Calu3 (cell line): ENCODE measurements at regions not wholly inside any gene's neighbourhood (a gene's known extent, or its start where the extent isn't known, plus 50 kb on each side); places are given as distances from the start of the nearest gene placed in this dataset.
A peak's percentile ranks its signal among the peaks of the same experiment; 100 is the strongest.

Source experiments
- BruUV-seq: library from RNA; stranded (reverse); fragments of 400-500 nt; replicated peaks from 2 replicates; lab custom pipeline; 2021; lab: Mats Ljungman, UMichigan
- CTCF ChIA-PET: fragments of 300-600 bp; sonication (Branson Sonifier 250); formaldehyde crosslinking; loops from one replicate; lab custom pipeline; 2022; ENCODE audit warnings: antibody characterized with exemption; lab: Charles Lee
- DNase-seq: peaks from one replicate; pipeline ENCODE4 v3.0.0; 2022
- H3K27ac Mint-ChIP-seq: one replicate; pipeline ENCODE4 v1.8.0; 2022; ENCODE audit warnings: mixed read lengths; ENCODE audit not compliant: unreplicated experiment
- H3K27me3 Mint-ChIP-seq: one replicate; pipeline ENCODE4 v1.8.0; 2022; ENCODE audit warnings: mixed read lengths; ENCODE audit not compliant: unreplicated experiment
- H3K36me3 Mint-ChIP-seq: one replicate; pipeline ENCODE4 v1.8.0; 2022; ENCODE audit warnings: mild to moderate bottlenecking, moderate library complexity, mixed read lengths; ENCODE audit not compliant: insufficient read depth, unreplicated experiment
- H3K4me1 Mint-ChIP-seq: one replicate; pipeline ENCODE4 v1.8.0; 2022; ENCODE audit warnings: mild to moderate bottlenecking, low read depth, mixed read lengths; ENCODE audit not compliant: unreplicated experiment
- H3K4me3 Mint-ChIP-seq: one replicate; pipeline ENCODE4 v1.8.0; 2022; ENCODE audit warnings: mild to moderate bottlenecking, low read depth, moderate library complexity, mixed read lengths; ENCODE audit not compliant: unreplicated experiment
- H3K9me3 Mint-ChIP-seq: one replicate; pipeline ENCODE4 v1.8.0; 2022; ENCODE audit warnings: low read depth, mixed read lengths; ENCODE audit not compliant: unreplicated experiment
- CTCF ChIP-seq: fragments of 200-600 bp; IDR thresholded peaks from one replicate; pipeline ENCODE4 v1.8.0; 2022; ENCODE audit warnings: antibody characterized with exemption; ENCODE audit not compliant: unreplicated experiment
- intact Hi-C: fragments of 100-400 bp; cut with micrococcal nuclease; formaldehyde crosslinking; loops from one replicate; pipeline ENCODE4 v1.10.0; 2022; ENCODE audit not compliant: unreplicated experiment

- Mint-ChIP-seq H3K4me3 (no peak overlapping the region), H3K27ac (no peak overlapping the region), H3K9me3 (no peaks in the 10 kb centered on the region), H3K4me1 (peaks cover 37% of the 10 kb centered on the region), H3K36me3 (no peaks in the 10 kb centered on the region), H3K27me3 (no peaks in the 10 kb centered on the region)
- BruUV-seq: no TSS peak
- CTCF ChIA-PET: no interaction called here
- no peak for TF ChIP-seq CTCF
- intact Hi-C loops: loop anchor here (5.0 kb wide), 1 partner anchor 503 kb away; no protein-coding TSS in a partner anchor
- DNase-seq: no peak
These were observed 392.1 kb downstream of the CNTNAP4 start for GRCh38 chr16:76669288-76669687.

- no peaks in the 10 kb centered on the region for H3K36me3 Mint-ChIP-seq
- intact Hi-C loops: no loop called here
- CTCF ChIA-PET: interaction anchor here (0.8 to 1.1 kb wide), 2 partner anchors 31 to 42 kb away, joined by 3 to 4 read pairs; no protein-coding TSS in a partner anchor
These were observed 393.1 kb downstream of the CNTNAP4 start for GRCh38 chr16:76670125-76670857.

GRCh38 chr16:76676356-76676755 is 399.2 kb downstream of the CNTNAP4 start:
- Mint-ChIP-seq H3K4me3 (peak overlapping the region; percentile 57), H3K27ac (peak overlapping the region; percentile 99), H3K4me1 (peaks cover 43% of the 10 kb centered on the region), H3K9me3 (peaks cover 2% of the 10 kb centered on the region), H3K36me3 (peaks cover 10% of the 10 kb centered on the region), H3K27me3 (no peaks in the 10 kb centered on the region)
- no TSS peak for BruUV-seq
- CTCF ChIA-PET: interaction anchor here (0.6 to 2.0 kb wide), 5 partner anchors 9 to 1159 kb away, joined by 3 to 5 read pairs (median 4); no protein-coding TSS in a partner anchor
- TF ChIP-seq CTCF: no peak
- intact Hi-C loops: loop anchor here (1.0 kb wide), 1 partner anchor 294 kb away; no protein-coding TSS in a partner anchor
- DNase-seq: peak; percentile 84

More at GRCh38 chr16:76670125-76670857, 393.1 kb downstream of the CNTNAP4 start:
- H3K27ac Mint-ChIP-seq: no peak overlapping the region
- no peak overlapping the region for H3K4me3 Mint-ChIP-seq
- H3K27me3 Mint-ChIP-seq: no peaks in the 10 kb centered on the region
- DNase-seq: peak; percentile 10
- BruUV-seq: no TSS peak
- peaks cover 37% of the 10 kb centered on the region for H3K4me1 Mint-ChIP-seq
- H3K9me3 Mint-ChIP-seq: no peaks in the 10 kb centered on the region
- no peak for TF ChIP-seq CTCF

- H3K4me1 Mint-ChIP-seq: peaks cover 20% of the 10 kb centered on the region
- TF ChIP-seq CTCF: no peak
- H3K27ac Mint-ChIP-seq: no peak overlapping the region
- CTCF ChIA-PET: no interaction called here
- BruUV-seq: no TSS peak
- intact Hi-C loops: no loop called here
- DNase-seq: no peak
- H3K36me3 Mint-ChIP-seq: peaks cover 6% of the 10 kb centered on the region
- H3K9me3 Mint-ChIP-seq: peaks cover 5% of the 10 kb centered on the region
- H3K4me3 Mint-ChIP-seq: no peak overlapping the region
- no peaks in the 10 kb centered on the region for H3K27me3 Mint-ChIP-seq
These were observed 404.1 kb downstream of the CNTNAP4 start for GRCh38 chr16:76681296-76681695.
